HG02678 (cell line): ENCODE measurements at regions not wholly inside any gene's neighbourhood (a gene's known extent, or its start where the extent isn't known, plus 50 kb on each side); places are given as distances from the start of the nearest gene placed in this dataset.

Experiments used
- ATAC-seq: cut with Tn5 transposase; IDR thresholded peaks from one replicate; pipeline ENCODE4 v1.9.1; 2021; ENCODE audit warnings: mild to moderate bottlenecking, moderate library complexity; ENCODE audit not compliant: unreplicated experiment

DNA sequence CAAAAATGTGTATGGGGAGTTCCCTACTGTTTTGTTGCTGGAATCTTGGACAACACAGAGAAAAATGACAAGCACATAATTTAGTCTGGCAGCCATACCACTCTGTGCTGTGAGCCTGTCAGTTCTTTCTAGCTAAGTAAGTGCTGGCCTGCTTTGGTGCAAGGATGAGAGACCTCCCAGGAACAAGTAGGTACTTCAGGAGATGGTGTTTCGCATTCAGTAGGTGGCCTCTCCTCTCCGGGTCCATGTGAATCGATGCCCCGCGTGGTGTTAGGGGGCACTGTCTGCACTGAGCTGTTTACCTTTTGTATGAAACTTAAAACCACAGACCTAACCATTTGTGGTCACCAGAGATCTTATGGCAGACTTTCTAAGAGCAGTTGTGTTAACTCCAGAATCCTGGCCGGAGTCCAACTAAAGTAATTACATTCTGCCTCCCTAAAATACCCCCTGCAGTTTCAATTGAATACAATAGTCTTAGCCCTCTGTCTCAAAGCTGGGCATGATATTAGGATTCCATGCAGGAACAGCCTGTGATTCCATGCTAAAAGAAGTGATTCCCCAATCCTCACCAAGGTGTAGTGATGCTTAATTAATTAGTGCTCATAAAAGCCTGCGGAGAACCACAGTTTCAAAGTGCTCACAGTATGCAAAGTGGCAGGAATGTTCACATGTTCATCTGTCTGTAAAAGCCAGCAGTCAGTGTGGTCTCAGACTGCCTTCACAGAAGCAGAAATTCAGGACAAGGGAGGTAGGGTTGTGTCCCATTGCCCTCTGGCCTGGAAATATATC is 64.2 kb downstream of the LLPH start:
- ATAC-seq, result peak; percentile 89

DNA sequence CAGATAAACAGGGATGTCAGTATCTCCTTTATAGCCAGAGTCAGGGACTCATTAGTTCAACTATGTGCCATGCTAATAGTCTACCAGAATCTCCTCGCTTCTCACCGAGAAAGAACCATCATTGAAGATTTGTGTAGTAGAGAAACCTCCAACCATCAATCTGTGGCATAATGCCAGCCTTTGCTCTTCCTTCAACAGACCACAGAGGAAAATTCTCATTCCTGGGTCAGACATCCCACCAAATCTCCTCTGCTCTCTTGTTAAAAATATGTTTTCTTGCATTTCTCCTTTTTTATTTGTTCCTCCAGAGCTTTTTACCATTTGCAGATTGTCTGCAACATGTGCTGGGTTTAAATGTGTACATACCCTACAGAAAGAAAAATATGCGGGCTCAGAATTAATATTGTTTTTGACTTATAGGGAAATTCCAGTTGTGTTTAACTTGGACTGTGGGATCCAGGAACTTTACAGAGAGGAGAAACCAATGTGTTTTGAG is 64.9 kb downstream of the LLPH start:
- ATAC-seq, result no peak

DNA sequence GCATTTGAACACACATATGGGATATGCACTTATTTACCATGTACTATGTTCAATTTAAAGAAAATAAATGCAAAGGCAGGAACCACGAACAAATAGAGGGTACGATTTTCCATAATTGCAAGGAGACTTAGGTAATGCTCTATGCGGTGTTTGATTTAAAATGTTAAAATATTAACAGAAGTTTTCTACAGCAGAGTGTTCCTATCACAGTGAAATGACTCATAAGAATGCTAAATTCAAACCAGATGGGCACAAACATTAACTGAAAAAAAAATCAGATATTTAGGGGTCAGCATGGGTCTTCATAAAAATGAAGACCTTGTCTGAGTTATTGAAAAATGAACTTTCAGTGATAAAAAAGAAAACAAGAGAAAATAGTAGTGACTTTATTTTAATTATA is 65.4 kb downstream of the LLPH start:
- ATAC-seq, result no peak

DNA sequence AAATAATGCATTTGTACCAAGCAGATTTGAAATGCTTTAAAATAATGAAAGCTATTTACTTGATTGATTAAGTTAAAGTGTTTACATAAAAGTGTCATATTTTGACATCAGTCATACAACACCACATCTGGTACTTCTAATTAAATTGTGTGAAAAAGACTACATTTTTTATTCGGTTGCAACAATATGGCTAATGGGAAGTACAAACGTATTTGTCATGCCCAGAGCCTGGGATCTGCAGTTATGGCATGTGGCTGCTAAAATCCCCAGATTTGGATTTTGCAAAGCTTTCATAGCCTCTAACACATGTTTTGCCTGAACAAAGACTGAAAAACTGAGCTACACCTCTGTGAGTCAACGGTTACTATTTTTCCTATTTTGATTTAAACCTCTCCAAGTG is 66.6 kb downstream of the LLPH start:
- no peak for ATAC-seq

DNA sequence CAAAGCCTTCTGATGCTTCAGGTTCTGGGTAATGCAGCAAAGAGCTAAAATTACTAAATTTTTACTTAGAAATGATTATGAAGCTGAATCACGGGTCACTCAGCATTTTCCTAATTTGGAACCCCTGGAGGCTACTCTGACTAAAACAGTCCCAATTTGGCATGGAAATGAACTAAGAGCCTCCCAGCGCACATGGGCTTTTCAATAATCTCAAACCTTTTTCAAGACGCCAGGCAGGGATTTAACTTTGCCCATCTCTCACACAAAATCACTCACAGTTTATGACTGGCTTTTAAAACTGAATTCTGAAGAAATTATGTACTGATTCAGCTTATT is 68.3 kb downstream of the LLPH start:
- no peak for ATAC-seq

DNA sequence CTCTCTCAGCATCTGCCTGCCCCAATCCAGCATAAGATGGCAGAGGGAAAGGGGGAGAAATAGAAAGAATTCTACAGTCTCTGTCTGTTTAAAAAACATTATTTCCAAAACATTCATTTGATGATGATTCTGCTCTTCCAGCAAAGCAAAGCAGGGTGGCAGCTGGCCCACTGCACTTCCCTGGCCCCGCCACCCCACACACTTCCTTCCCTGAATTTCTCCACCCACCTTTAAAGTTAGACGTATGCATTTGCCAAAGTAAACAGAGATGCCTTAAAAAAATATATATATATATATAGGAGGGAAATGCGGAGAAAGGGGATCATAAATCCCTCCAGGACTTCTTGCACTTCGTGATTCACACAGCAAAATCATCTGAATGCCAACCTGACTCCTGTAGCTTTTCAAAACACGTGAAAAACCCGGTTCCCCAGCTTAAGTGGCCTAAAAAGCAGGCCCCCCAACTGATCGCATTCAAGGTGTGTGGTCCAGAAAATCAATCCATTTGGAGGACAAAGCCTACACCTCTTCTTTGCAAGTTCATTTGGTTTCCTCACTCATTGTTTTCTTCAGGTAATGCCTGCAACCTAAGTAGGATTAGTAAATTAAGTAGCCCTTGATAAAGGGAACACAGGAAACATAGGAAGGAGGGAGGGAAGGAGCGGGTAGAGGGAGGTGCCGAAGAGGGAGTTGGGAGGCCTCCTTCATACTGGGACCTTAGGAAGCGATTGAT is 68.8 kb downstream of the LLPH start:
- no peak for ATAC-seq

DNA sequence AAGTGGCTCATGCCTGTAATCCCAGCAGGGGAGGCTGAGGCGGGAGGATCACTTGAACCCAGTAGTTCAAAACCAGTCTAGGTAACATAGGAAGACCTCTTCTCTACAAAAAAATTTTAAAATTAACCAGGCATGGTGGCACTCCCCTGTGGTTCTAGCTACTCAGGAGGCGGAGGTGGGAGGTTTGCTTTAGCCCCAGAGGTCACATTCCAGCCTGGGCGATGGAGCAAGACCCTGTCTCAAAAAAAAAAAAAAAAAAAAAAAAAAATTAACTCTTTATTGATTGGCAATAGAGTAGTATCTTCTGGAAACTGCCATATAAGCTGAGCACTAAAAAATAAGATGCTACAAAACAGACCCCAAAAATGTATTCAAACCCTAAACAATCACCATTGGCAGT is 69.5 kb downstream of the LLPH start:
- ATAC-seq, result no peak

DNA sequence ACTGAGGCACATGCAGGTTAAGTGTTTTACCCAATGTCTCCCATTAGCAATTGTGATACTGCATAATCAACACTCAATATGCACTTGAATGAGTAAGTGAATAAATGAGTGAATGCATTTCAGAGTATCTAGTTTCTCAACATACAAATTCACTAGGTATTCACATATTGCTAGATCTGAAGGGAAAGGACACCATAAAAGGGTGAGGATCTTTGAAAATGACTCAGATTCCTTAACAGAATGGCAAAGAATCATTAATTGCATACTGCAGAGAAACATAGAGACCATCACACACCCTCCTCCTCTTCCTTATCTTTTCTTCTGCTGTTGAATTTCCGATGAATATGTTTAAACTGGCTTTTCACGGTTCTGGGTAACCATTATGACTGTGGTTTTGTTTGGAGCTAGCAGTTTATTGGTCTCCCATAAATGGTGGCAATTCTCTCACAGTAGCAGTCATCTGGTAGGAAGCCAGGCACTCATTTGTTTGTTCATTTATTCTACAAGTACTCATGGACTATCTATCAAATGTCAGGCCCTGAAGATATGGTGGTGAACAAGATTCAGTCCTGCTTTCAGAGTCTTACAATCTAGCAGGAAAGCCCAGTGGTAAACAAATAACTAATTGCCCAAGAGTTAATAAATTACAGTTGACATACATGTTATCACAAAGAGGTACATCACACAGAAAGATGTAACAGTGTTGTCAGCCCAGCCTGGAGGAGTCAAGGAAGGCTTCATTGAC is 70.2 kb downstream of the LLPH start:
- ATAC-seq, result no peak

DNA sequence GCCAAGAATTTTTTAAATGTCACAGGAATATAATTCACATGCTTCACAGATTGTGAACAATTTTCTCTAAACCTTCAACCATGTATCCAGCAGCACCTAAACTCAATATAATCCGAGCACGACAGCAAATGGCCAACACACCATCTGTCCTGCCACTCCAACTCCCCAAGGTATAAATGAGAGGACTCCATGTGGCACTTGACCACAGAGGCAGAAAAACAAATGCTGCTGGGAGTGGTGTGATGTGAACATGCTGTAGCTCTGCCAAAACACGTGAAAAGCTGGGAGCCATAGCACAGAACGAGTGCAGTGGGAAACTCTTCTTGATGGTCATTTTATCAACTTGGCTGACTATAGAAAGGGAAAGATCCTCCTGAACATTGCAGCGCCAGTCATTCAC is 70.9 kb downstream of the LLPH start:
- no peak for ATAC-seq

DNA sequence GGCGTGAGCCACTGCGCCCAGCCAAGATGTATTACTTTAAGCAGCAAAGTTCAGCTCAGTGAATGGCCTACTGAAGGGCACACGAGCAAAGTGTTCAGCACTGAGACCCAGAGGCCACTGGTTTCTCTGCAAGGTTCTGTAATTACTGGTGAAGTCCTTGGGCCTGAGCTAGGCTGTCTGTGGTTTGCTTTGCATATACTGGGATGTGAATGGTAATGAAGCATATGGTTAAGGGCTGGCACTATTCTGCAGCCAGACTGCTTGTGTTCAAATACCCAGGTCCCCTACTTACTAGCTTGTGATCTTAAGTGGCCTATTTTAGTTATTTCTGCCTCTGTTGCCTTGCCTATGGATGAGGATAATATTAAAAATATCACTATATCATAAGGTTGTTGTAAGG is 72.0 kb downstream of the LLPH start:
- ATAC-seq, result peak; percentile 31

DNA sequence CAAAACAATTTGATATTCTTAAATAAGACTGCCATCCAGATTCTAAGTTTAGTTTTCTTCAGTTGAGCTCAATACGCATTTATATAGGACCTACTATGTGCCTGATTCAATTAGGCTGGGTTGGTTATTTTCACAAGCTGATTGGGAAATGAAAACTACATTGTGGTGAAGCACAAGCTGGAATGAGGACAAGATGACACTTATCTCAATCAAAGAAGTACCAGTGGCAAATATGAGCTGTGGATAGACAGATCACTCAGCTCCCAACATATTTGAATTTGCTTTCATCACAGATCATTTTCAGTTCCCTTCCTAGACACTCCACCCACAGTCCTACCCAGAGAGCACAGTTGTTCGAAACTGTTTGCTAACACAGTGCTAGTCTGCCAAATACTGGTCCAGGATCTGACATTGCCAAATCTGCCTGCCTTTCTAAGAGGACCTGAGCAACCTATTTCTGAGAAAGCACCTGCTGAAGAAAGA is 74.7 kb downstream of the LLPH start:
- ATAC-seq, result peak; percentile 91

DNA sequence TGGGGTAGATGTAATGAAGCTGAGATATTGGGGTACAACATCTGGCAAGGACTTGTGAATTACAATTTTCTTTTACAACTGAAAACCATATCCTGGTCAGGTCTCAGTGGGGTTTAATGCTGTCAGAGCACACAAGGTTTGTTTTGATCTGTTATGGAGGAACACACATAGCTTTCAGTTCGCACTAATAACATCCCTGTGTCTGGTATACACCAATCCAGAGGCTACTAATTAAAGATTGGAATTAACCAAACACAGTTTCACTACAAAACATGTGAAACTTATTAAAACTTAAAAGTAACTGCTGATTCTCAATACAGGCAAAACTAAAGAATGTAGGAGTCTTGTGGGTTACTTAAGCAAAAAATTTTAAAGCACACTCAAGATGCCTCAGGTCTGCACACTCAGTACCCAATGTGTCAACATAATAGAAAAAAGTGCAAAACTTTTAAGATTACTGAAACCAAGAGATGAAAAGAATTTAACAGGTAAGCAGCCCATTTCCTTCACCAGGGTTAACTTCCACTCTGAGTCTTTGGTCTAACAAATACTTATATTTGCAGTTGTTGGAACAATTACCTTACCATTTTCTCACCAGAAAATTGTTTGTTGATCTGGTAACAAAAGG is 77.4 kb downstream of the LLPH start:
- ATAC-seq, result no peak

DNA sequence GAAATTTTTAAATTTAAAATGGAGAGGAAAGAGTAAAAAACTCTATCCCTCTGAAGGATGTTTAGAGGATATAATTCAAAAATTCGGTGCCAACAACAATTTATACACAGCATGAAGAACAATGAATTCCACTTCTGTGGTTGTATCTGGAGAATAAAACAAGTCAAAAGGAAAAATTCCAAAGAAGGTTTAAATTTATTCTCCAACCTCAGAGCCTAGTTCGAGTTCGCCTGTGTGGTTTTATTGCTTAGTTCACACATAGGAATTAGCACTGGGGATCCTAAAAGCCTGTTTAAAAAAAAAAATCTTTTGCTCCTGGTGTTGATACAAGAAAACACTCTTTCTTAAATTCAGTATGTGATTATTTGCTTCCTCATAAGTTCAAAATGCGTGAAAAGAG is 79.2 kb downstream of the LLPH start:
- no peak for ATAC-seq

DNA sequence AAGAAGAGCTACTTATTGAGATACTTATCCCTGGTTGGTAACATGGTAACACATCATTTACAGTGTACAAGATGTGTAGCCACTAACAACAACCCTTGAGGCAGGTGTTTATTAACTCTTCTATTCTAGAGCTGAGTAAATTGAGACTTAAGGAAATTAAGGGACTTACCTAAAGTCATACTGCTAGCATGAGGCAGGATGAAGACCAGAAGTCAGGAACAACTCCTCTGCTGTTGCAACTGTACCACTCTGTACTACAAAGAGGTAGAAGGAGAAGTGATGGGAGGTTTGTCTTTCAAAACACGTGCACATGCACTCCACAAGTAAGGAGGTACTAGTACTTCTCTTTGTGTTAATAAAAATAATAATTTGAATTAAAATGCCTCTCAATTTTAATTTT is 79.9 kb downstream of the LLPH start:
- ATAC-seq, result peak; percentile 60

DNA sequence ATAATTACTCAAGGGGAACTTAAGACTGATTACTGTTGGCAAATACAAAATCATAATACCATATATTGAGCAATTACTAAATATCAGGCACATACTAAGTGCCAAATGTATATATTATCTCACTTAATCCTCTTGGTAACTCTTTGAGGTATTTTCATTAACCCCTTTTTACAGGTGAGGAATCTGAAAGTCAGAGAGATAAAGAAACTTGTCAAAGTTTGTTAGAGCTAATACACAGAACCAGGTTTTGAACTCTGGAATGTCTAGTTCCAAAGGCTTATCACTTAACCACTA is 80.3 kb downstream of the LLPH start:
- no peak for ATAC-seq

DNA sequence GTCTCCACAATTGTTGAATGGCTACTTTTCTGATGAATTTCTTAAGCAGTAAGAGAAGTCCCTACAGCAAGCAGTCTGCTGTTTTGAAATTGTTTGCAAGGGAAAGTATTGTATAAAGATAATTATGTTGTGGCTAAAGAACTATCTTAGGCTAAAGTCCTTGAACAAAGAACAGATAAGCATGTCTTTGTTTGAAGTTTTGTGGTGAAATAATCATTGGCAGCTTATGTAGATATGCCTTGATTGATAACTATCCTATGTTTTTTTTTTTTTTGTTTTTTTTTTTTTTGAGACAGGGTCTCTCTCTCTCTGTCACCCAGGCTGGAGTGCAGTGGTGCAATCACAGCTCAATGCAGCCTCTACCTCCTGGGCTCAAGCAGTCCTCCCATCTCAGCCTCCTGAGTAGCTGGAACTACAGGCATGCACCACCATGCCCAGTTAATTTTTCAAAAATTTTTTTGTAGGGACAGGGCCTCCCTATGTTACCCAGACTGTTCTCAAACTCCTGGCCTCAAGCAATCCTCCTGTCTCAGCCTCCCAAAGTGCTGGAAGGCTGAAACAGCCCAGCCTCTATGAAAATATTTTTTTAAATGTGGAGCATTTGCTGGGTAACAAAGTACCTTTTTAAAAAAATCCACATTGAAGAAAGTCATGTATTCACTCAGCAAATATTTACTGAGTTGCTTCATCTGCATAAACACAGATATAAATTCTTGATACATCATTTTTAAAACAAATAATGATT is 80.8 kb downstream of the LLPH start:
- no peak for ATAC-seq

DNA sequence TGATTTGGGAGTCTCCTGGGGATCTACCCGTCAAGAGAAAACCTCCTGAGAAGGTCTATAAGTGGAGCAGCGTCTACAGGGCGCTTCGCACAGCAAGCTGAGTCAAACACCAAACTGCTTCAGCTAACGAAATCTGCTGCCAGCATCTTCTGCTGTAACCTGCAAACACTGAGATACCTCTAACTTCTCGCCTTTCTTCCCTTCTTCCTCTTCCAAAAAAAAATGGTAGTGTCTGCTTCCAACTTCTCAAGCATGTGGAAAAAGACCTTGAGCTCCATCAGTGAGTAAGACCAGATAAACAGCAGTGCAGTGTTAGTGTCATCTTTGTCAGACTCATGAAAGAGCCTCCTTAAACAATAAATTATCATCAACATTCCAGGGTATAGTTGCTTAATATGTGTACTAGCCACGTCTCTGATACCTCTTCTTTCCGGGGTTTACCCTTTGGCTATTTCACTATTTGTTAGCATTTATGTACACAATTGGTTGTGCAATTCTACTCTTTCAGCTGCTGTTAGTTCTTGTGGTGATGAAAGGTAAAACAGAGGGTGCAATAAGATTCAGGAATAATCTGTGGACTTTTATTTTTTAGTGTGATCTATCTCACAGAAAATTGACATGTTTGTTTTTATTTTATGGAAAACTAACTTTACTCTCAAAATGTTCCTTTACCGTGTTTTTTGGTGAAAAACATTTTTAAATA is 81.6 kb downstream of the LLPH start:
- ATAC-seq, result no peak

DNA sequence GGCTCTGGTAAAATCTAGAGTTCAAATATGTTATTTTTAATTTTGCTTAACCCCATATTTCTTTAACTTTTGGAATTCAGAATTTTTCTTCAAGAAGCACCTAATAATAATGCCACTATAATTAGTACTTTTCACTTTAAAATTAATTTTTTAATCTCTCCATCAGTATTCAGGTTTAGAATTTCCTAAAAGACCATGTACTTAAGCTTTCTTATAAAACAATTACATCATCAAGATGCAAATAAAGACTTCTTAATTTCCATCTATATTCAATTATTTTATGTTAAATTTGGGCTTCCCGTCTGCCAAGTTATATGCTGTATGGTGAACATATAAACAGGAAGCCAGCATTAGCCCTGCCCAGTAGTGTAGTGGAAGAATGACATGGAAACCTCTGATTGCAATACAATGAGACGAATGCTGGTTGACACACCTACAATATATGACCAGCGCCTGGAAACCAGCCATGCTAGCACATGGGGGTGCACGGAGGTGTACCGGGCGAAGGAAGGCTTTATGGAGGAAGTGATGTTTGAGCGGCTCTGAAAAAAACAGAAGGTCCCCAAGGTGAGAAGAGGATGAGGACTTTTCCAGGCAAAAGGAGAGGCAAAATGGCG is 82.2 kb downstream of the LLPH start:
- ATAC-seq, result no peak

DNA sequence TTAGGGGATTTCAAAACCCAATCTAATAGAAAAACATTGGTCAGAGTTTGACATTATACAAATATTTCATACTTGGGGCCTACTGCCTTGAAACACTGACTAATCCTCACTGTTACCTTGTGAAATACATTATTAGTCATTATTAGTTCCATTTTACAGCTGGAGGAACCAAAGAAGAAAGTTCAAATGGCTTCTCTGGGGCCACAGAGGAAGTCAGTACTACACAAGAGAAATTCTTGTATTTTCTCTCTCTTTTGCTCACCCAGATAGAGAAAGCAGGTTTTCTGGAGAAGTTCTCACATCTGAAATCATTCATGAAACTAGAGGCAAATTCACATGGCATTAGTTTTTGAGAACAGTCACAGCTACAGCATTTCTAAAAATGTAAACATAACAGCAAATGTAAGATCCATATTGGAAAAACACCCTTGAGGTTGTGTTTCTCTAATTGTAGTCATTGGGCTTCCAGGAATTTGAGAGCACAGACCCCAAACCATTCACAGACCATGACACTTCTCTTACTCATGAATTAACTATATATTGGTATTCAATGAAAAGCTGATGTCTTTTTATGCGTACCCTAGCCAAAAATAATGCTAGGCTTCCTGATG is 83.0 kb downstream of the LLPH start:
- peak; percentile 79 for ATAC-seq
